Mammary epithelial cell (primary cell): ENCODE measurements at regions not wholly inside any gene's neighbourhood (a gene's known extent, or its start where the extent isn't known, plus 50 kb on each side); places are given as distances from the start of the nearest gene placed in this dataset.

Experiments
- CTCF ChIP-seq, 2 donors: IDR thresholded peaks in 1 of 2; conservative IDR thresholded peaks in 1 of 2; 2 replicates each; pipeline ENCODE4 v1.5.1; 2011 to 2012; ENCODE audit warnings: inconsistent platforms in 2 of 2, low read length in 2 of 2, mild to moderate bottlenecking in 2 of 2, control low read depth in 1 of 2, low read depth in 1 of 2; ENCODE audit not compliant: insufficient read depth in 1 of 2; ENCODE audit errors: extremely low read depth in 1 of 2
- EZH2 ChIP-seq: IDR thresholded peaks from 2 replicates; pipeline ENCODE4 v1.6.1; 2012; ENCODE audit warnings: low read length, inconsistent platforms, borderline replicate concordance

GRCh38 chr16:86986809-86987487 is 330.2 kb downstream of the C16orf95 start:
- TF ChIP-seq CTCF (conservative IDR thresholded peaks at IDR 0.05 in 1 of 2, IDR thresholded peaks at IDR 0.05 in 1 of 2; ENCODE audit: extremely low read depth in 1 of 2, insufficient read depth in 1 of 2, low read depth in 1 of 2, low read length in 2 of 2) (no peak), EZH2 (no peak)
